ENCODE measurements at regions not wholly inside any gene's neighbourhood (a gene's known extent, or its start where the extent isn't known, plus 50 kb on each side); places are given as distances from the start of the nearest gene placed in this dataset.

GRCh38 chr16:73204359-73205152 lies 156.6 kb upstream of the ZFHX3 start:
- DNase-seq: no peak

- no peak for DNase-seq
These were observed 154.3 kb upstream of the ZFHX3 start for GRCh38 chr16:73202161-73202729.

- no peak for DNase-seq
These were observed 151.3 kb upstream of the ZFHX3 start for GRCh38 chr16:73199214-73199613.

GRCh38 chr16:73198481-73198880 lies 150.6 kb upstream of the ZFHX3 start:
- DNase-seq: no peak

DNA sequence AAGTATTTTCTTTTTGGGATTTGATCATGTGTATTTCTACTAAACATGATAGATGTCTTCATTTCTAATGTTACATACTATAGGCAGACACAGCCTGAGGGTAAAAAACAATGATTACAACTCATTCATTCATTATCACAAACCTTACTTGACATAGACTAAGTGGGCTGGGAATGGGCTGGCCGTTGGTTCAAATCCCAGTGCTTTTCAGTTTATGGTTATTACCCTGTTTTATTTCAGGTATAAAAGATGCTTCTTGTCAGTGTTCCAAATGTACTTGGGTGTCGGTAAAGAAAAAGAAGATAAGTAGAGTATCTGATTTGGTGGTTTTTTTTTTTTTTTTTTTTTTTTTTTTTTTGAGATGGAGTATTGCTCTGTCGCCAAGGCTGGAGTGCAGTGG lies 149.7 kb upstream of the ZFHX3 start:
- DNase-seq: no peak

DNA sequence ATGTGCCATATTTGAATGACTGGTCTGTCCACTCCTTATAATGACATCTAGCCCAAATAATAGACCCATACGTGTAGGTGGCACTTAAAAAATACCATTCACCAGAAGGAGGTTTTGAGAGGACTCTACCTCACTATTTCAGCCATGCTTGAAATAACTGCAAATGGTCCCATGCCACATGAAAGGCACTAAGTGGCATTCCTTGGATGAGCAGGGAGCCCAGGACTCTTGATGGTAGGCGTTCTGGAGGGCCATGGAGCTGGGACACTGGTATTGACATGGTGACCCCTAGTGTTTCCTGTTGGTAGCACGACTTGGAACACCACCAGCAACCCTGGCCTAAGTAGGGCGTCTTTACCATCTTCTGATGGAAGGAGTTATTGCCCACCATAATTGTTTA lies 148.7 kb upstream of the ZFHX3 start:
- DNase-seq: peak; percentile 18

- no peak for DNase-seq
These were observed 145.5 kb upstream of the ZFHX3 start for GRCh38 chr16:73193464-73193863.

DNA sequence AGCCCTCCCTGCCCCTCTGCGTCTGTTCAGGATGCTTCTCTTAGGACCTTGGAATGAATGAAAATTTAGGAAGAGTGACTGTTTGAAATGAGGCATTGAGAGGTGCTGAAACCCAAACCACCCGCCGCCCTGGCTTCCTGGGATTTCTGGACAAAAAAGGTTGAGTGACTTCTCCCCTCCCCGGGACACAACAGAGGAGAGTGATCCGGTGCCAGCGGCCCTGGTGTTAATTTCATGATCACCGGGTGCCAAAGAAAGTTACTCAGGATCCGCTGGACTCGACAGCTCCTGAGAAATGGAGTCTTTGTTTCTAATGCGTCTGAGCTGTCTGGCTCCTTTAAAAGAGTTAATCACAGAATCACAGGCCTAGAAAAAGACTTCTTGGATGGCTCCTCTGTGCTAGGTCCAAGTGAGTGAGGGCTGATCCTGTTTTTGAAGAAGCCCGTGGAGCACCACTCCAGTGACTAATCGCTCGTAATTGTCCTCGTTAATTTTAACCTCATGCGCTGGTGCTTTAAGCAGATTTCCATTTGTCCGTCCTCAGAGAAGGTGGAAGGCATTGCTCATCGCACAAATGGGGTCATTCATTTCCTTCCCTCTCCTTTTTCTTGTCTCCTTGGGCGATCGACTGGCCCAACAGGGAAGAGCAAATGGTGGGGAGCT lies 144.4 kb upstream of the ZFHX3 start:
- DNase-seq: no peak

GRCh38 chr16:73191660-73192046 lies 143.7 kb upstream of the ZFHX3 start:
- no peak for DNase-seq

DNA sequence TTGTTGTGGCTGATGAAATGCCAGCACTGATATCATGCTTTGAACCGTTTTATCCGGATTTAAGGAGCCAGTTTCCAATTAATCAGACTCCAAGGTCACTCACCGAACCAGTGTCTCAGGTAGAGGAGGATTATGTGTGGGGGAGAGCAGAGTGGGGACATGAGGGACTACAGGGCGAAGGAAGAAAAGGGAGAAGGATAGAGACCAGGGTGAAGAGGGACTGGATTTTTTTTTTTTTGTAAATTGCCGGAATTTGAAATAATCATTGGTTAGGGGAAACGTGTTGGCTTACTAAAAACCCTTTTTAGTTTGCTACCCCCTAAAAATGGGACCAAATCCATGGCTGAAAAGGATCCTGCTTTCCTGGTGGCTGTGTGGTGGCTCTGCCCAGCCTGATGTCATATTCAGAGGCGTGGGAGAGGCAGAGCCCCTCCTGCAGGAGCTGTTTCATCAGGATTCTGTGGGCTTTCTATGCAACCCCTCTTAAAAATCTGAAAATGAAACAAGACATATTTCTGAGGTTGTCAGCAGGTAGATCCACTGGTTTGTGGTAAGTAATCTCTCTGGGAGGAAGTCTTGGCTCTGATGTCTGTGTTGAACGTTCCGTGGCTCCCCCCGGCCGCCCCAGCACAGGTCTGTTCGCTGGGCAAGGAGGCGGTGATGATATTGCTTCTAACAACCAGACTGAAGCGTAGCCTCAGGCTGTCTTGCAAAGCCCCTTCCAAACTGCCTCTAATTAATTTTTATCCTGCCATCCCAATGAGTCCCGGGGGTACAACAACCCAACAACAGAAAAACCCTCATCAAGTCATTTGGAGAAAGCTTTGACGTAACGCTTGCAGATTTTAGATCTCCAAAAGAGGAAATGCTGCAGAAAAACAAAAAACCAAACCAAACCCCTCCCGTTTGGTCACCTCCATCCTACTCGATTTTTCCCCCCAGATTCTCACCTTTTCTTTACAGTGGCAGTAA lies 143.0 kb upstream of the ZFHX3 start:
- DNase-seq: no peak

GRCh38 chr16:73190256-73190655 lies 142.3 kb upstream of the ZFHX3 start:
- no peak for DNase-seq

GRCh38 chr16:73189136-73189535 lies 141.2 kb upstream of the ZFHX3 start:
- no peak for DNase-seq

- DNase-seq: no peak
These were observed 139.0 kb upstream of the ZFHX3 start for GRCh38 chr16:73186752-73187601.

DNA sequence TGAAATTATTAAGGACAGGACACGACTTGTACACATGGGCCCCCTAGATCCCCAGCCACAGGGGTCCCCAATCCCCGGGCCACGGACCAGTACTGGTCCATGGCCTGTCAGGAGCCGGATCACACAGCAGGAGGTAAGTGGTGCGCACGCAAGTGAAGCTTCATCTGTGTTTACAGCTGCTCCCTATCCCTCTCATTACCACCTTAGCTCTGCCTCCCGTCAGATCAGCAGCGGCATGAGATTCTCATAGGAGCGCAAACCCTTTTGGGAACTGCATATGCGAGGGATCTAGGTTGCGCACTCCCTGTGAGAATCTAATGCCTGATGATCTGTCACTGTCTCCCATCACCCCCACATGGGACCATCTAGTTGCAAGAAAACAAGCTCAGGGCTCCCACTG lies 137.8 kb upstream of the ZFHX3 start:
- DNase-seq: no peak

- no peak for DNase-seq
These were observed 135.7 kb upstream of the ZFHX3 start for GRCh38 chr16:73183611-73184092.

GRCh38 chr16:73179705-73180331 lies 131.9 kb upstream of the ZFHX3 start:
- DNase-seq: no peak

GRCh38 chr16:73177729-73178295 lies 129.9 kb upstream of the ZFHX3 start:
- no peak for DNase-seq

GRCh38 chr16:73176577-73177013 lies 128.7 kb upstream of the ZFHX3 start:
- no peak for DNase-seq

DNA sequence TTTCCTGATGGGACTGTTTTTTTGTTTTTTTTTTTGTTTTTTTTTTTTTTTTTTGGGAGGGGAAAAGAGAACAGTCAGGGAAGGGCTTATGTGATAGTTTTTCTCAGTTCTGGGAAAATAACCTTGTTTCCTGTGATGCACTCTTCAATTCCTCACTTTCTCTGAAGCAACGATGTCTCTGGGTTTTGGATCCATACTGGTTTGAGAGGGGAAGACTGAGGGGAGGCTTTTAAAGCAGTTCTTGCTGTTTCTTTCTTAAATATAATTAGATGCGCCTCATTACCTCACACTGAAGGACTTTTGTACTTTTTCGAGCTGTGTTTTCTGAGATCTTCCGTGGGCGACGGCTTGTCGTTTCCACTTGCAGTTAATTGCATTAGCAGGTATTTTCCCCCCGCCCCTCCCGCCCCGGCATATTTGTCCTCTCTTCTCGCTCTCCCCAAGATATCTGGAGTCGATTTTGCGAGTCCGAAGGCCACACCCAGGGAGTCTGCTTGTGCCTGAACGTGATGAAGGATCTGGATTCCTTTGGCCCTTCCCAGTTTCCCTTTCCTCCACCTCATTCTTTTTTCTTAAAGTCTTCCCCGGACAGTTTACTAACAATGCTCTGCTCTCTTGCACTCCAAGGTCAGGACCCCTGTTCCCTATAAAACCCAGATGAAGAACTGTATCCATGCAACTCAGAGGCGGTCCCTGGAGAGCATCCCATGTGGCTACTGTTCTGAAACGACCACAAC lies 125.2 kb upstream of the ZFHX3 start:
- no peak for DNase-seq

Measured in activated CD4-positive, alpha-beta T cell treated with anti-CD3 and anti-CD28 coated beads, Interleukin-2, amount 50 U/mL, for 16 hours (primary cell).